Epithelial cell of proximal tubule (primary cell): ENCODE measurements at regions not wholly inside any gene's neighbourhood (a gene's known extent, or its start where the extent isn't known, plus 50 kb on each side); places are given as distances from the start of the nearest gene placed in this dataset.
A peak's percentile ranks its signal among the peaks of the same experiment; 100 is the strongest.

Source experiments
- DNase-seq: peaks from one replicate; pipeline ENCODE4 v3.0.0-alpha.2; 2011; ENCODE audit warnings: low read depth
- H3K4me3 ChIP-seq: 2 replicates; pipeline ENCODE4 v1.5.1; 2011; ENCODE audit warnings: low read depth, mild to moderate bottlenecking, low read length
- CTCF ChIP-seq: conservative IDR thresholded peaks from 2 replicates; pipeline ENCODE4 v1.5.1; 2012; ENCODE audit warnings: low read depth, mild to moderate bottlenecking, low read length

DNA sequence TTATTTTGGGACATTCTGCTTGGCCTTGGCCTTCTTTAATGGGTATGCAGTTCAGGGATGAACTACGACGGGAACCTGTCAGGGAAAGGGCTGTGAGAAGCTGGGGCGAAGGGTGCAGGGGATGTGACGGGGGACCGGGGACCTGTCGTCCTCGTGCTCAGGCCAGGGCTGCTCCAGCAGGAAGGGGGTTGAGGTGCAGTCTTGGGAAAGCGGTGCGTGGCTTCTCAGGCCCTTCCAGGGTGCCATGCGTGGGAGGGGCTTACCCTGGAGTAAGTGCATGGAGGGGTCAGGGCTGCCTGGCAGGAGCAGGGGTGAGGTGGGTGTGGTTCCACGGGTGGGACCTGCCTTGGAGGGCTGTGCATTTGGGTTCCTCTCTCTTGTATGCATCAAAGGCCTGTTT, 100.8 kb downstream of the TEX29 start:
- no peak for TF ChIP-seq CTCF
- DNase-seq, result no peak
- H3K4me3 ChIP-seq, result no peak overlapping the region

DNA sequence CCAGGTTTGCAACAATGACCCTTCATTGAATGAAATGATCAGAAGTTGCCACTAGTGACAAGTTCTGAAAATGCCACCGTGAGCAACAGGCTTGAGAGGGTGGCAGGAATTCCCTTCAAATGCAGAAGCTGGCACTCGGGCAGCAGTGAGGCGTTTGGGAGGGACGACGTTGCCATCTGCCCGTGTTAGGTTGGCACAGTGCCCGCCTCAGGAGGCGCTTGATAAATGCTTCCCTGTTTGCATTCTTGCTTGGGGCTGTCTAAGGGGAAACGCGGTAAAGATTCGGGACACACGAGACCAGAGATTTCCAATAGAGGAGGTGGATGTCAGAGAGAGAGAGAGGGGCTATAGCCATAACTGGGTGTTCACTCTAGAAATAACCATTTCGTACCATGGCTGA, 101.9 kb downstream of the TEX29 start:
- no peak overlapping the region for H3K4me3 ChIP-seq
- no peak for TF ChIP-seq CTCF
- no peak for DNase-seq

DNA sequence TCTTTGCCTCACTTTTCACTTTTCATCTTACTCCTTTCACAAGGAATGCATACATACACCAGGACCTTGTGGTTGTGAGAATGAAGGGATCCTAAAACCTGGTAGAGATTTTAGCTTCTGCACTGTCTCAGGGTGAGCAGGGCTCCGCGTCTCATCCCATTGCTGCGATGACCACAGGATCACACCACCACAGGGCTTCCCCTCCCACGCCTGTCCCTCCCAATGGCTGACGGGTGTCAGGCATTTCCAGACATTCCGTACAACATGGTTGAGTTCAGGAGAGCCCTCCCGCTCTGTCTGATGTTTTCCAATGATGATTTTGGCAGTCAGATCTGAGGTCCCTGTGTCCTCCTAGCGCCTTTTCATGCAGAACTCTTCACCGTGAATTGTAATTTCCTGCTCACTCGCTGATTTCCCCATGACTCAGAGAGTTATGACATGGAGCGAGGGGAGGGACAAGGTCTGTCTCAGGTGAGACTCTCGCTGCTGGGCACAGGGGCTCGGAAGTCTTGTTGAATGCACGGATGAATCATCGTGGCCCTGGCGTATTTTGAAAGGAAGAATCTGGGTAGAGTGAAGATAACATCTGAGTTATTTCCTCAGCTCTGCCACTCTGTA, 102.8 kb downstream of the TEX29 start:
- no peak overlapping the region for H3K4me3 ChIP-seq
- no peak for DNase-seq
- no peak for TF ChIP-seq CTCF

GRCh38 chr13:111424134-111424533, 103.7 kb downstream of the TEX29 start:
- TF ChIP-seq CTCF, result no peak
- H3K4me3 ChIP-seq, result no peak overlapping the region
- DNase-seq, result no peak

DNA sequence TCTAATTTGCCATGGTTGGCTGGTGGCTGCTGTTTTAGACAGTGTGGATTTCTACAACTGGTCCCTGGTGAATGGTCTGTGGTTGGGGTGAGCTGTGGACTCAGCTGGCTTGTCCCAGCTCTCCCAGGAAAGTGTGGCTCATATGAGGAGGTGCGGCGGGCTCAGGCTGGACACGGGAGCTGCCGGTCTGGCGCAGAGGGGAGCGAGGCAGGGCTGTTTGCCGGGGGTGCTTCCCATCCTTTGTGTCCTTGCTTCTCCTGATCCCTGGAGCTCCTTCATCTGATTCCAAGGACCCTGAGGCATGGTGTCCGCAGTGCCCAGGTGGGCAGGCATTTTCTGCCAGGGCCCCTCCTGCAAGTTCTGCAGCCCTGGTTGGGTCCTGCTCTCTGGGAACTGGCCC, 104.9 kb downstream of the TEX29 start:
- no peak for TF ChIP-seq CTCF
- no peak overlapping the region for H3K4me3 ChIP-seq
- no peak for DNase-seq

- peak; percentile 2 for DNase-seq
- peak; percentile 66 for TF ChIP-seq CTCF
- H3K4me3 ChIP-seq, result no peak overlapping the region
Observed at GRCh38 chr13:111429064-111429558, 108.7 kb downstream of the TEX29 start.

DNA sequence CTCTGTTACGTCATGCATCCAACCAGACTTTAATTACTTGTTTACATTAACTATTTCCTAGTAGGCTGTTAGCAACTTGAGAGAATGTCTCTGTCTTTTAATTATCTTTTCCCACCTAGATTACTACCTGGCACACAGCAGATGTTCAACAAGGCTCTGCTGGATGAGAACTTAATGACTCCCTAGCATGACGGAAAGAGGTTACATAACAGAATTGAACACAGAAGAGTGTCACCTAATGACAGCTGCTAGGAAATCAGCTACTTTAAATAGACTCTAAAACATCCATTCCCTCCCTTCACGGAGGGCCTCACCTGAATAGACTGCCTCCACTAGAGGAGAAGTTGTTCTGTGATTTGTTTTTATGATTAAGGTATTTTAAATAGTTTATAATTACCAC, 110.8 kb downstream of the TEX29 start:
- no peak overlapping the region for H3K4me3 ChIP-seq
- DNase-seq, result no peak
- TF ChIP-seq CTCF, result no peak
